IMR-90 (cell line): ENCODE measurements at regions not wholly inside any gene's neighbourhood (a gene's known extent, or its start where the extent isn't known, plus 50 kb on each side); places are given as distances from the start of the nearest gene placed in this dataset.

Experiments
- ATAC-seq: fragments of 200-7000 bp; cut with Tn5 transposase; 2 replicates; pipeline ENCODE4 v1.9.1; 2020; ENCODE audit warnings: low read depth, mild to moderate bottlenecking, moderate library complexity
- BruUV-seq: library from RNA; stranded (reverse); fragments of 400-500 nt; replicated peaks from 2 replicates; lab custom pipeline; 2021; lab: Mats Ljungman, UMichigan
- CTCF ChIA-PET: fragments of 300-600 bp; formaldehyde crosslinking; extraction: SDS; loops from one replicate; lab custom pipeline; 2021; ENCODE audit warnings: antibody characterized with exemption; lab: Yijun Ruan, JAX
- POLR2A ChIA-PET: fragments of 300-600 bp; sonication (Branson Sonifier 250); formaldehyde crosslinking; loops from one replicate; lab custom pipeline; 2022; ENCODE audit warnings: antibody characterized with exemption; ENCODE audit not compliant: unreplicated experiment; lab: Charles Lee
- DNase-seq: peaks from one replicate; pipeline ENCODE4 v3.0.0; 2013
- H2AFZ ChIP-seq: replicated peaks from 2 replicates; pipeline ENCODE3; 2013; ENCODE audit warnings: low read length, mild to moderate bottlenecking; ENCODE audit not compliant: poor library complexity
- H2AK5ac ChIP-seq: 2 replicates; pipeline ENCODE4 v1.6.1; 2013; ENCODE audit warnings: low read depth, low read length, inconsistent platforms
- H2AK9ac ChIP-seq: replicated peaks from 2 replicates; pipeline ENCODE3; 2013; ENCODE audit warnings: mild to moderate bottlenecking, low read depth, low read length, moderate library complexity; ENCODE audit not compliant: poor library complexity
- H2BK120ac ChIP-seq: 2 replicates; pipeline ENCODE4 v1.6.1; 2013; ENCODE audit warnings: low read depth, low read length, inconsistent platforms
- H2BK15ac ChIP-seq: 3 replicates; pipeline ENCODE4 v1.6.1; 2013; ENCODE audit warnings: low read depth, low read length, inconsistent platforms
- H2BK20ac ChIP-seq: 2 replicates; pipeline ENCODE4 v1.6.1; 2013; ENCODE audit warnings: low read depth, mild to moderate bottlenecking, inconsistent platforms, low read length, moderate library complexity
- H2BK5ac ChIP-seq: 2 replicates; pipeline ENCODE4 v1.6.1; 2013; ENCODE audit warnings: mild to moderate bottlenecking, low read depth, low read length, inconsistent platforms; ENCODE audit not compliant: poor library complexity, severe bottlenecking
- H3K14ac ChIP-seq: replicated peaks from 2 replicates; pipeline ENCODE4 v1.6.1; 2013; ENCODE audit warnings: low read depth, low read length, inconsistent platforms
- H3K18ac ChIP-seq: 2 replicates; pipeline ENCODE4 v1.6.1; 2013; ENCODE audit warnings: low read depth, low read length, control low read depth
- H3K23ac ChIP-seq: 2 replicates; pipeline ENCODE4 v1.6.1; 2013; ENCODE audit warnings: low read depth, low read length, inconsistent platforms
- H3K27ac ChIP-seq: 2 replicates; pipeline ENCODE4 v1.5.1; 2013; ENCODE audit warnings: mild to moderate bottlenecking, control low read depth, low read length; ENCODE audit not compliant: insufficient read depth
- H3K27me3 ChIP-seq: 2 replicates; pipeline ENCODE4 v1.6.1; 2013; ENCODE audit warnings: low read length; ENCODE audit not compliant: control insufficient read depth, insufficient read depth
- H3K36me3 ChIP-seq: 2 replicates; pipeline ENCODE4 v1.6.1; 2013; ENCODE audit warnings: low read length, mixed read lengths; ENCODE audit not compliant: control insufficient read depth, insufficient read depth
- H3K4ac ChIP-seq: 2 replicates; pipeline ENCODE4 v1.6.1; 2013; ENCODE audit warnings: low read depth, low read length, inconsistent platforms
- H3K4me1 ChIP-seq: 2 replicates; pipeline ENCODE4 v1.6.1; 2013; ENCODE audit warnings: low read length, mixed read lengths; ENCODE audit not compliant: control insufficient read depth, insufficient read depth
- H3K4me2 ChIP-seq: 2 replicates; pipeline ENCODE4 v1.6.1; 2013; ENCODE audit warnings: low read depth, mild to moderate bottlenecking, control low read depth, low read length, moderate library complexity
- H3K4me3 ChIP-seq: 2 replicates; pipeline ENCODE4 v1.5.1; 2013; ENCODE audit warnings: low read depth, mild to moderate bottlenecking, control low read depth, low read length, moderate library complexity; ENCODE audit not compliant: insufficient read depth
- H3K56ac ChIP-seq: 2 replicates; pipeline ENCODE4 v1.6.1; 2013; ENCODE audit warnings: low read length, inconsistent platforms; ENCODE audit not compliant: insufficient read depth; ENCODE audit errors: extremely low read depth
- H3K79me1 ChIP-seq, 2 experiments: 2 replicates each; pipeline ENCODE4 v1.6.1; 2013; ENCODE audit warnings: low read length in 2 of 2, inconsistent platforms in 1 of 2, low read depth in 1 of 2
- H3K9ac ChIP-seq: 2 replicates; pipeline ENCODE4 v1.6.1; 2013; ENCODE audit warnings: low read depth, low read length, control low read depth
- H3K9me1 ChIP-seq: 2 replicates; pipeline ENCODE4 v1.6.1; 2013; ENCODE audit warnings: low read length, inconsistent platforms; ENCODE audit not compliant: insufficient read depth
- H3K9me3 ChIP-seq: 2 replicates; pipeline ENCODE4 v1.6.1; 2013; ENCODE audit warnings: low read length; ENCODE audit not compliant: control insufficient read depth, insufficient read depth
- H4K20me1 ChIP-seq: 2 replicates; pipeline ENCODE4 v1.6.1; 2013; ENCODE audit warnings: low read length, inconsistent platforms; ENCODE audit not compliant: insufficient read depth
- H4K5ac ChIP-seq: 2 replicates; pipeline ENCODE4 v1.6.1; 2013; ENCODE audit warnings: mild to moderate bottlenecking, low read depth, low read length, control low read depth
- H4K8ac ChIP-seq, 2 experiments: 2 replicates each; pipeline ENCODE4 v1.6.1; 2013; ENCODE audit warnings: low read depth in 2 of 2, low read length in 2 of 2, control low read depth in 1 of 2, inconsistent platforms in 1 of 2
- H4K91ac ChIP-seq: 2 replicates; pipeline ENCODE4 v1.6.1; 2013; ENCODE audit warnings: low read depth, low read length, inconsistent platforms; ENCODE audit not compliant: insufficient read depth
- BHLHE40 ChIP-seq: fragments of 150-350 bp; IDR thresholded peaks from 2 replicates; pipeline ENCODE4 v1.6.1; 2016; ENCODE audit warnings: mild to moderate bottlenecking, low read depth, low read length
- CEBPB ChIP-seq: IDR thresholded peaks from 2 replicates; pipeline ENCODE4 v1.6.1; 2012; ENCODE audit warnings: low read depth, low read length, improper control_type of control experiment
- CHD1 ChIP-seq: IDR thresholded peaks from 2 replicates; pipeline ENCODE4 v1.6.1; 2012; ENCODE audit warnings: low read depth, low read length, improper control_type of control experiment
- CTCF ChIP-seq: conservative IDR thresholded peaks from 2 replicates; pipeline ENCODE4 v1.5.1; 2012; ENCODE audit warnings: mild to moderate bottlenecking, low read depth, low read length, improper control_type of control experiment
- ELK1 ChIP-seq: fragments of 150-350 bp; IDR thresholded peaks from 2 replicates; pipeline ENCODE4 v1.6.1; 2016; ENCODE audit warnings: low read depth, mild to moderate bottlenecking, low read length, moderate library complexity, borderline replicate concordance
- FOS ChIP-seq: fragments of 150-350 bp; IDR thresholded peaks from 2 replicates; pipeline ENCODE4 v1.6.1; 2016; ENCODE audit warnings: low read depth, low read length
- MAFK ChIP-seq: IDR thresholded peaks from 2 replicates; pipeline ENCODE4 v1.6.1; 2012; ENCODE audit warnings: low read depth, low read length, improper control_type of control experiment
- MAZ ChIP-seq: IDR thresholded peaks from 2 replicates; pipeline ENCODE4 v1.6.1; 2012; ENCODE audit warnings: low read depth, mild to moderate bottlenecking, low read length, improper control_type of control experiment, moderate library complexity, borderline replicate concordance
- MXI1 ChIP-seq: IDR thresholded peaks from 2 replicates; pipeline ENCODE4 v1.6.1; 2012; ENCODE audit warnings: low read depth, mild to moderate bottlenecking, low read length, moderate library complexity, borderline replicate concordance
- NFE2L2 ChIP-seq: fragments of 150-350 bp; IDR thresholded peaks from 2 replicates; pipeline ENCODE4 v1.6.1; 2016; ENCODE audit warnings: low read depth, mild to moderate bottlenecking, low read length
- POLR2A ChIP-seq: IDR thresholded peaks from 2 replicates; pipeline ENCODE4 v1.6.1; 2012; ENCODE audit warnings: mild to moderate bottlenecking, low read depth, low read length
- RAD21 ChIP-seq: IDR thresholded peaks from 2 replicates; pipeline ENCODE4 v1.6.1; 2012; ENCODE audit warnings: low read length, improper control_type of control experiment
- RCOR1 ChIP-seq: IDR thresholded peaks from 2 replicates; pipeline ENCODE4 v1.6.1; 2012; ENCODE audit warnings: mild to moderate bottlenecking, low read length, improper control_type of control experiment; ENCODE audit not compliant: insufficient replicate concordance
- RFX5 ChIP-seq: IDR thresholded peaks from 2 replicates; pipeline ENCODE4 v1.8.0; 2012; ENCODE audit warnings: low read depth, mild to moderate bottlenecking, low read length, moderate library complexity
- SMC3 ChIP-seq: fragments of 150-350 bp; IDR thresholded peaks from 2 replicates; pipeline ENCODE4 v1.6.1; 2016; ENCODE audit warnings: low read depth, mild to moderate bottlenecking, antibody characterized with exemption, low read length, moderate library complexity
- USF2 ChIP-seq: fragments of 150-350 bp; IDR thresholded peaks from 2 replicates; pipeline ENCODE4 v1.6.1; 2017; ENCODE audit warnings: mild to moderate bottlenecking, antibody characterized with exemption, low read length, low read depth
- WGBS, 2 experiments: methylation state at CpG; one replicate each; pipeline versions ENCODE4 v1.1.5 to v1.1.7; 2013; ENCODE audit warnings: missing lambda C conversion rate in 2 of 2; ENCODE audit not compliant: insufficient read length in 1 of 2; ENCODE audit errors: extremely low coverage in 2 of 2; 5-methylcytosine and 5-hydroxymethylcytosine counted together
- dilution Hi-C: fragments of 300-500 bp; cut with HindIII; formaldehyde crosslinking; loops from one replicate; pipeline ENCODE4 v1.14.3; 2018; ENCODE audit warnings: low sequenced_read_pairs; ENCODE audit not compliant: unreplicated experiment
- in situ Hi-C: fragments of 300-500 bp; cut with MboI; formaldehyde crosslinking; loops from 3 replicates; pipeline ENCODE4 v1.14.3; 2019; ENCODE audit warnings: low sequenced_read_pairs, inconsistent platforms, mixed read lengths
- intact Hi-C: fragments of 100-400 bp; cut with micrococcal nuclease; formaldehyde crosslinking; loops from 2 replicates; pipeline ENCODE4 v1.10.0; 2022

GRCh38 chr2:208725280-208725679 is 318.7 kb downstream of the PTH2R start:
- Histone ChIP-seq H3K4me2 (no peak overlapping the region), H3K27ac (no peak overlapping the region), H3K18ac (no peak overlapping the region), H2BK120ac (no peak overlapping the region), H3K23ac (no peak overlapping the region), H3K9me1 (no peaks in the 10 kb centered on the region), H3K27me3 (no peaks in the 10 kb centered on the region), H2BK5ac (no peak overlapping the region), H3K4me1 (no peaks in the 10 kb centered on the region), H3K4me3 (no peak overlapping the region), H3K36me3 (no peaks in the 10 kb centered on the region), H3K14ac (no peak overlapping the region), H3K9ac (no peak overlapping the region), H2AK9ac (no peak overlapping the region), H3K9me3 (0 out of 2 replicates have a peak, but pooled peaks cover 2% of the 10 kb centered on the region), H2AFZ (no peak overlapping the region), H2BK15ac (no peak overlapping the region), H3K79me1 (no peaks in the 10 kb centered on the region), H4K20me1 (no peaks in the 10 kb centered on the region), H4K8ac (no peak overlapping the region), H4K91ac (no peak overlapping the region), H2AK5ac (no peak overlapping the region), H3K4ac (no peak overlapping the region), H2BK20ac (no peak overlapping the region), H4K5ac (no peak overlapping the region), H3K56ac (no peak overlapping the region)
- DNase-seq, result no peak
- BruUV-seq, result no TSS peak
- dilution Hi-C loops (no loop called here), intact Hi-C loops (no loop called here), in situ Hi-C loops (no loop called here)
- WGBS, 2 experiments, result no CpG with 5 or more reads among the region's 4 CpGs
- no peak for TF ChIP-seq NFE2L2
- no peak for TF ChIP-seq SMC3
- no peak for TF ChIP-seq MAFK
- TF ChIP-seq ELK1, result no peak
- no peak for TF ChIP-seq USF2
- TF ChIP-seq FOS, result no peak
- TF ChIP-seq MAZ, result no peak
- no peak for TF ChIP-seq CTCF
- no peak for TF ChIP-seq POLR2A
- no peak for TF ChIP-seq CHD1
- no peak for TF ChIP-seq RCOR1
- TF ChIP-seq CEBPB, result no peak
- TF ChIP-seq BHLHE40, result no peak
- no peak for TF ChIP-seq RFX5
- no peak for TF ChIP-seq MXI1
- TF ChIP-seq RAD21, result no peak
- no peak for ATAC-seq
- CTCF ChIA-PET, result no interaction called here
- POLR2A ChIA-PET, result no interaction called here
